K562 (cell line): ENCODE measurements at regions not wholly inside any gene's neighbourhood (a gene's known extent, or its start where the extent isn't known, plus 50 kb on each side); places are given as distances from the start of the nearest gene placed in this dataset.

ENCODE experiments used
- ATAC-seq: fragments of 200-7000 bp; cut with Tn5 transposase; 3 replicates; pipeline ENCODE4 v1.9.1; 2020; ENCODE audit warnings: moderate library complexity
- BruUV-seq: library from RNA; stranded (reverse); fragments of 400-500 nt; replicated peaks from 2 replicates; lab custom pipeline; 2021; lab: Mats Ljungman, UMichigan
- CTCF ChIA-PET: fragments of 300-600 bp; formaldehyde crosslinking; extraction: SDS; loops from one replicate; lab custom pipeline; 2021; ENCODE audit warnings: low intra/inter-chr PET ratio; lab: Yijun Ruan, JAX
- POLR2A ChIA-PET: fragments of 300-600, 350-650 bp; sonication (Branson Sonifier 250); formaldehyde crosslinking; extraction: SDS; loops from one replicate; lab custom pipeline; 2021; ENCODE audit warnings: antibody characterized with exemption, inconsistent platforms; lab: Yijun Ruan, JAX
- DNase-seq, 4 experiments: peaks; one replicate each; pipeline versions ENCODE4 v3.0.0 to v3.0.0-alpha.2; 2011 to 2018; ENCODE audit warnings: low spot score in 3 of 4, mixed read lengths in 3 of 4; ENCODE audit errors: extremely low read depth in 1 of 4
- FAIRE-seq: peaks from 2 replicates; lab custom pipeline; 2011; peaks lifted over from hg19 to GRCh38; lab: Jason Lieb, UNC
- H2AFZ ChIP-seq: 2 replicates; pipeline ENCODE4 v1.6.0; 2011; ENCODE audit warnings: low read depth, low read length, control low read depth, inconsistent platforms
- H3K27ac ChIP-seq: fragments of 200-600 bp; 3 replicates; pipeline ENCODE4 v1.8.0; 2011; ENCODE audit warnings: low read depth, mild to moderate bottlenecking, control low read depth, inconsistent platforms, low read length, moderate library complexity, mixed read lengths; ENCODE audit errors: extremely low read depth
- H3K27me3 ChIP-seq, 2 experiments: fragments of 300-600 bp in 1 of 2; 2 replicates in 1 of 2; 3 replicates in 1 of 2; pipeline versions ENCODE4 v1.6.0 to v1.8.0; 2011; ENCODE audit warnings: inconsistent platforms in 2 of 2, low read length in 2 of 2, mild to moderate bottlenecking in 1 of 2, mixed read lengths in 1 of 2, moderate library complexity in 1 of 2; ENCODE audit not compliant: control insufficient read depth in 2 of 2, insufficient read depth in 2 of 2
- H3K36me3 ChIP-seq: fragments of 300-600 bp; 3 replicates; pipeline ENCODE4 v1.8.0; 2011; ENCODE audit warnings: mild to moderate bottlenecking, low read length, inconsistent platforms; ENCODE audit not compliant: control insufficient read depth, insufficient read depth
- H3K4me1 ChIP-seq, 2 experiments: fragments of 200-600 bp in 1 of 2; replicated peaks in 1 of 2; 2 replicates in 1 of 2; 3 replicates in 1 of 2; pipeline versions ENCODE4 v1.5.1 to v1.8.0; 2011; ENCODE audit warnings: inconsistent platforms in 2 of 2, low read length in 2 of 2, mild to moderate bottlenecking in 1 of 2, mixed read lengths in 1 of 2, moderate library complexity in 1 of 2; ENCODE audit not compliant: control insufficient read depth in 2 of 2, insufficient read depth in 2 of 2
- H3K4me2 ChIP-seq: 2 replicates; pipeline ENCODE4 v1.6.1; 2011; ENCODE audit warnings: low read length, control low read depth, inconsistent platforms, mixed read lengths; ENCODE audit not compliant: insufficient read depth
- H3K4me3 ChIP-seq: fragments of 200-600 bp; sonication (generic), shearing (Covaris generic); 2 replicates; pipeline ENCODE4 v1.5.1; 2016; ENCODE audit warnings: control low read depth, inconsistent platforms
- H3K79me2 ChIP-seq: fragments of 200-600 bp; 3 replicates; pipeline ENCODE4 v1.8.0; 2011; ENCODE audit warnings: low read length, inconsistent platforms; ENCODE audit not compliant: control insufficient read depth, insufficient read depth
- H3K9ac ChIP-seq, 2 experiments: 2 replicates each; pipeline versions ENCODE4 v1.6.0 to v1.6.1; 2011; ENCODE audit warnings: low read depth in 2 of 2, low read length in 2 of 2, control low read depth in 1 of 2, inconsistent platforms in 1 of 2, mild to moderate bottlenecking in 1 of 2, mixed read lengths in 1 of 2; ENCODE audit not compliant: insufficient read depth in 1 of 2
- H3K9me1 ChIP-seq: one replicate; pipeline ENCODE4 v1.6.0; 2011; ENCODE audit warnings: inconsistent platforms, mild to moderate bottlenecking, low read length, moderate library complexity; ENCODE audit not compliant: control insufficient read depth, insufficient read depth
- H3K9me3 ChIP-seq: replicated peaks from 2 replicates; pipeline ENCODE4 v1.5.1; 2011; ENCODE audit warnings: low read depth, low read length, inconsistent platforms; ENCODE audit not compliant: control insufficient read depth, insufficient read depth
- H4K20me1 ChIP-seq: replicated peaks from 2 replicates; pipeline ENCODE4 v1.6.1; 2011; ENCODE audit warnings: low read length, inconsistent platforms, mixed read lengths; ENCODE audit not compliant: control insufficient read depth, insufficient read depth
- BRCA1 ChIP-seq, 2 experiments: fragments of 450-650 bp in 1 of 2; sonication (generic) in 1 of 2; formaldehyde crosslinking in 1 of 2; IDR thresholded peaks; 2 replicates each; pipeline versions ENCODE4 v1.5.0 to v1.6.1; 2017 to 2020; ENCODE audit warnings: mild to moderate bottlenecking in 1 of 2, missing genetic modification reagents in 1 of 2
- ELF2 ChIP-seq: fragments of 250-450 bp; sonication (Bioruptor Pico); IDR thresholded peaks from 2 replicates; pipeline ENCODE4 v1.5.0; 2021; ENCODE audit warnings: mild to moderate bottlenecking
- ELF4 ChIP-seq: fragments of 450-650 bp; formaldehyde crosslinking; IDR thresholded peaks from 2 replicates; pipeline ENCODE4 v1.4.0; 2022; ENCODE audit warnings: missing genetic modification characterization
- HNRNPH1 ChIP-seq: fragments of 200-400 bp; formaldehyde crosslinking; optimal IDR thresholded peaks from 2 replicates; pipeline ENCODE3; 2017; ENCODE audit warnings: low read depth, mild to moderate bottlenecking, low read length, moderate library complexity
- MCM3 ChIP-seq: fragments of 450-650 bp; IDR thresholded peaks from 2 replicates; pipeline ENCODE4 v1.6.1; 2016
- NCOA4 ChIP-seq: fragments of 450-650 bp; IDR thresholded peaks from 2 replicates; pipeline ENCODE4 v1.6.1; 2018; ENCODE audit warnings: mild to moderate bottlenecking; ENCODE audit not compliant: partially characterized antibody
- NFATC3 ChIP-seq: fragments of 450-650 bp; IDR thresholded peaks from 2 replicates; pipeline ENCODE4 v1.6.1; 2017; ENCODE audit warnings: mild to moderate bottlenecking
- PML ChIP-seq: IDR thresholded peaks from 2 replicates; pipeline ENCODE4 v1.6.1; 2012; ENCODE audit warnings: low read length, inconsistent platforms
- SNIP1 ChIP-seq: fragments of 450-650 bp; IDR thresholded peaks from 2 replicates; pipeline ENCODE4 v1.7.1; 2017; ENCODE audit warnings: low read depth, mild to moderate bottlenecking
- TCFL5 ChIP-seq: fragments of 250-450 bp; sonication (Bioruptor Pico); conservative IDR thresholded peaks from 2 replicates; pipeline ENCODE4 v1.6.1; 2021; ENCODE audit warnings: mild to moderate bottlenecking, moderate library complexity, matching md5 sums
- THRAP3 ChIP-seq: fragments of 450-650 bp; IDR thresholded peaks from 2 replicates; pipeline ENCODE4 v1.6.1; 2016; ENCODE audit warnings: mild to moderate bottlenecking, inconsistent platforms, borderline replicate concordance
- ZBTB1 ChIP-seq: sonication (generic); formaldehyde crosslinking; IDR thresholded peaks from 2 replicates; pipeline ENCODE4 v1.8.1; 2023; ENCODE audit warnings: missing genetic modification reagents, low read depth, mild to moderate bottlenecking, borderline replicate concordance
- WGBS: fragments of 100-300 bp; shearing (Covaris generic); methylation state at CpG from one replicate; pipeline ENCODE4 v1.1.6; 2016; ENCODE audit warnings: low coverage, mixed read lengths; ENCODE audit not compliant: insufficient coverage; ENCODE audit errors: missing lambda C conversion rate; 5-methylcytosine and 5-hydroxymethylcytosine counted together
- in situ Hi-C: fragments of 300-500 bp; cut with MboI; formaldehyde crosslinking; loops from 4 replicates; pipeline ENCODE4 v1.15.0; 2018; ENCODE audit warnings: inconsistent platforms, mixed read lengths
- intact Hi-C: fragments of 100-400 bp; cut with micrococcal nuclease; formaldehyde crosslinking; loops from 2 replicates; pipeline ENCODE4 v1.14.2; 2022
- TF ChIP-seq, protein P1 (sequence below): sonication (generic); formaldehyde crosslinking; IDR thresholded peaks from 2 replicates; pipeline ENCODE4 v1.8.0; 2023; ENCODE audit warnings: mild to moderate bottlenecking, missing genetic modification reagents
- TF ChIP-seq, protein P2 (sequence below): fragments of 450-650 bp; formaldehyde crosslinking; IDR thresholded peaks from 2 replicates; pipeline ENCODE4 v1.4.0; 2020; ENCODE audit warnings: mild to moderate bottlenecking, mixed read lengths

DNA sequence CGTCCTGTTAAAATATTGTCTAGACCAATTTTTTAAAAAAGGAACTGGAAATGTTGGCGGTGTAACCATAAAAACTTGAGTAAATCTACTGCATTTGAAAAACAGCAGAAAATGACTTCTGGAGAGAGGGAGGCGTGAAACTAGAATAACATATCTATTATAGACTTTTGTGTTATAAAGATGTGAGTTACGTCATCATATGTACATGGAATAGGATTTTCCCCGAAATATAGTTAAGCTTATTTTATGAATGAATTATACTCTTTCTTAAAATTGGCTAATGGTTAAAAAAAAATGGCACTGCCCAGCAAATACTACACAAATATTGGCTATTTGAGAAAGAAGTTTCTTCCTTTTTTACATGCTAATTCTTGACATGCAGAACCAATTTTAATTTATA is 147.1 kb upstream of the TEX13C start (continued):
- no peak for TF ChIP-seq ELF4 (CRISPR knock-in tag)
- TF ChIP-seq, protein P1, sequence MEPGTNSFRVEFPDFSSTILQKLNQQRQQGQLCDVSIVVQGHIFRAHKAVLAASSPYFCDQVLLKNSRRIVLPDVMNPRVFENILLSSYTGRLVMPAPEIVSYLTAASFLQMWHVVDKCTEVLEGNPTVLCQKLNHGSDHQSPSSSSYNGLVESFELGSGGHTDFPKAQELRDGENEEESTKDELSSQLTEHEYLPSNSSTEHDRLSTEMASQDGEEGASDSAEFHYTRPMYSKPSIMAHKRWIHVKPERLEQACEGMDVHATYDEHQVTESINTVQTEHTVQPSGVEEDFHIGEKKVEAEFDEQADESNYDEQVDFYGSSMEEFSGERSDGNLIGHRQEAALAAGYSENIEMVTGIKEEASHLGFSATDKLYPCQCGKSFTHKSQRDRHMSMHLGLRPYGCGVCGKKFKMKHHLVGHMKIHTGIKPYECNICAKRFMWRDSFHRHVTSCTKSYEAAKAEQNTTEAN (CRISPR knock-in tag): no peak
- no peak for TF ChIP-seq HNRNPH1
- TF ChIP-seq ELF2 (CRISPR knock-in tag): no peak
- TF ChIP-seq, all 486 proteins: peak for 0

DNA sequence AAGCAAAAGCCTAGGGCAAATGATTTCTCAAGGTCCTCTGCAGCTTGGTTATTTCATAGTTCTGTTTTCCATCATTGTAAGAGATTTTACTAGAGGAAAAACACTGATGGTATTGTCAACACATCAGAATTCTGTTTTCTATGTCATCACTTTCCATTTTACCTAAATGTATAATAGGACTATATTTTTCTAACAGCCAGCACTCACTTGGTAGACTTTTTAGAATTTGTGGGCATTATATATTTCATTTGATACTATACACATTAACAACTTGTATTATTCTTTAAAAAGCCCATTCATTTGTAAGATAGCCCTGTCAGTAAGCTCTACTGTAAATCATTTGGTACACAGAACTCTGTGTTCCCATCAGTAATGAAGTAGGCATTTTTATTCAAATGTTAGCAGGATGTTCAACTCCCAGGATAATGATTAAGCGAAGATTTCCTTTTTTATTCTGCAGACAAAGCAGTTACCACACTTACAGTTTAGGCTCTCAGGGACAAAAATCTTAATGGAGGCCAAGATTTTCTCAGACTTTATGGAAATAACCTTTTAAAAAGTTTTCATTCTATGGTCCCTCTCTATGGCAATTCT is 143.6 kb upstream of the TEX13C start:
- Histone ChIP-seq H3K9me3 (no peaks in the 10 kb centered on the region), H3K79me2 (no peaks in the 10 kb centered on the region), H2AFZ (no peak overlapping the region), H3K4me3 (no peak overlapping the region), H3K36me3 (no peaks in the 10 kb centered on the region), H3K27me3 (no peaks in the 10 kb centered on the region), H3K4me1 (no peaks in the 10 kb centered on the region), H3K9ac (no peak overlapping the region), H4K20me1 (no peaks in the 10 kb centered on the region), H3K9me1 (no peaks in the 10 kb centered on the region), H3K4me2 (no peak overlapping the region), H3K27ac (no peak overlapping the region)
- DNase-seq (no peak), FAIRE-seq (no peak), ATAC-seq (no peak)
- CTCF ChIA-PET: no interaction called here
- POLR2A ChIA-PET: interaction anchor here (0.5 kb wide), 1 partner anchor 10 kb away, joined by 4 read pairs; no protein-coding TSS in a partner anchor
- no TSS peak for BruUV-seq
- TF ChIP-seq, protein P2, sequence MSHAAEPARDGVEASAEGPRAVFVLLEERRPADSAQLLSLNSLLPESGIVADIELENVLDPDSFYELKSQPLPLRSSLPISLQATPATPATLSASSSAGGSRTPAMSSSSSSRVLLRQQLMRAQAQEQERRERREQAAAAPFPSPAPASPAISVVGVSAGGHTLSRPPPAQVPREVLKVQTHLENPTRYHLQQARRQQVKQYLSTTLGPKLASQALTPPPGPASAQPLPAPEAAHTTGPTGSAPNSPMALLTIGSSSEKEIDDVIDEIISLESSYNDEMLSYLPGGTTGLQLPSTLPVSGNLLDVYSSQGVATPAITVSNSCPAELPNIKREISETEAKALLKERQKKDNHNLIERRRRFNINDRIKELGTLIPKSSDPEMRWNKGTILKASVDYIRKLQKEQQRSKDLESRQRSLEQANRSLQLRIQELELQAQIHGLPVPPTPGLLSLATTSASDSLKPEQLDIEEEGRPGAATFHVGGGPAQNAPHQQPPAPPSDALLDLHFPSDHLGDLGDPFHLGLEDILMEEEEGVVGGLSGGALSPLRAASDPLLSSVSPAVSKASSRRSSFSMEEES: no peak
- TF ChIP-seq NCOA4 (no peak), SNIP1 (no peak), NFATC3 (no peak), PML (no peak), THRAP3 (no peak), BRCA1 (IDR thresholded peaks at IDR 0.05) (no peak), BRCA1 (CRISPR knock-in tag; IDR thresholded peaks at IDR 0.05) (no peak), ZBTB1 (no peak), MCM3 (no peak), TCFL5 (no peak)
- intact Hi-C loops: no loop called here
- 0% methylated on average over 1 of the region's 1 CpG for WGBS
- in situ Hi-C loops: no loop called here
